ENCODE measurements at regions not wholly inside any gene's neighbourhood (a gene's known extent, or its start where the extent isn't known, plus 50 kb on each side); places are given as distances from the start of the nearest gene placed in this dataset.
"Not testable (repeated sequence)": the region's sequence is repeated elsewhere in the genome, so short reads cannot be mapped to it uniquely, and the experiment has no call there.

DNA sequence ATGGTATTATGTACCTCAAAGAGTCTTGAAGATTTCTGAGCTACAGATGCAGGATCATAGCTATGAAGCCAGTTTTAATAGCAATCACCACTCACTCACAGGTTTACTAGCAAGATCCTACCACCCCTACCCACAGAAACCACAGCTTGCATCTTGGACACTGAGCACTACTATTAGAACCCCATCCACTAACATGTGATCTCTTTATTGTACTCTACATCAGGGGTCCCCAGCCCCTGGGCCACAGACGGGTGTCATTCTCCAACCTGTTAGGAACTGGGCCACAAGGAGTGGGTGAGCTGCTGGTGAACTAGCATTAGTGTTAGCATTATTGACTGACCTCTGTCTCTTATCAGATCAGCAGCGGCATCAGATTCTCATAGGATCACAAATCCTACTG lies 844.8 kb upstream of the CHORDC1 start:
- Mint-ChIP-seq H3K4me3 (no peak overlapping the region), H3K27ac (no peak overlapping the region), H3K27me3 (ENCODE audit: low read depth) (no peaks in the 10 kb centered on the region)

DNA sequence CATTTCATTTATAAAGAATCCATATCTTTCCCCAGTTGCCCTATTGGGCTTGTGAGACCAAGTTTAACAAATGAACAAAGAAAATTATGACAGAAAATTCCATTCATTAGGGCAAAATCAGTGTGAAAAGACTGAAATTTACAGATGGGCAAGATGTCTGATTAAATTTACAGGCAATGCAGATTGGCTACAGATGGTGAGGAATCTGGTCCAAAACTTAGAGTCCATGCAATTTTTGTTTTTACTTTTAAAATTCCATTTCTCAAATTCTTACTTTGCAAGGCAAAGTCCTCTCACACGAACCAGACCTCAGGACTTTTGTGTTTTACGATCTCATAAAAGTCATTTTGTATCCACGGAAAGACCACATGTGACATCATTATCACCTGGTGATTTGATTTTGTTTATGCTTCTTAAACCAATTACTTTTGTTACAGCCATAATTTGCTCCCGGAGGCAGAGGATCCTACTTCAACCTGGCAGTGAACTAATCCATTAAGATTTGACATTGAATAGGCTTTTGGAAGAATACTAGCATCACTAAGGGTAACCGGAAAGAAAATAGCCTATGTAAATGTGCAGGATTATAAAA lies 843.7 kb upstream of the CHORDC1 start:
- no peaks in the 10 kb centered on the region for H3K27me3 Mint-ChIP-seq (ENCODE audit: low read depth)
- H3K36me3 Mint-ChIP-seq (ENCODE audit: low read depth): no peaks in the 10 kb centered on the region
- H3K4me3 Mint-ChIP-seq: no peak overlapping the region
- peaks cover 16% of the 10 kb centered on the region for H3K9me3 Mint-ChIP-seq
- H3K27ac Mint-ChIP-seq: no peak overlapping the region
- no peaks in the 10 kb centered on the region for H3K4me1 Mint-ChIP-seq (ENCODE audit: low read depth)

More for the DNA sequence above, 844.8 kb upstream of the CHORDC1 start:
- no peaks in the 10 kb centered on the region for H3K4me1 Mint-ChIP-seq (ENCODE audit: low read depth)
- peaks cover 23% of the 10 kb centered on the region for H3K9me3 Mint-ChIP-seq
- no peaks in the 10 kb centered on the region for H3K36me3 Mint-ChIP-seq (ENCODE audit: low read depth)

DNA sequence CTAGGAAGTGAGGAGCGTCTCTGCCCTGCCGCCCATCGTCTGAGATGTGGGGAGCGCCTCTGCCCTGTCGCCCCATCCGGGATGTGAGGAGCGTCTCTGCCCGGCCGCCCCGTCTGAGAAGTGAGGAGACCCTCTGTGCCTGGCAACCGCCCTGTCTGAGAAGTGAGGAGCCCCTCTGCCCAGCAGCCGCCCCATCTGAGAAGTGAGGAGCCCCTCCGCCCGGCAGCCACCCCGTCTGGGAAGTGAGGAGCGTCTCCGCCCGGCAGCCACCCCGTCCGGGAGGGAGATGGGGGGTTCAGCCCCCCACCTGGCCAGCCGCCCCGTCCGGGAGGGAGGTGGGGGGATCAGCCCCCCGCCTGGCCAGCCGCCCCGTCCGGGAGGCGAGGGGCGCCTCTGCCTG lies 840.5 kb upstream of the CHORDC1 start:
- peaks cover 24% of the 10 kb centered on the region for H3K9me3 Mint-ChIP-seq
- not testable (repeated sequence) for H3K27ac Mint-ChIP-seq; H3K4me1 Mint-ChIP-seq (ENCODE audit: low read depth); H3K36me3 Mint-ChIP-seq (ENCODE audit: low read depth); H3K4me3 Mint-ChIP-seq; H3K27me3 Mint-ChIP-seq (ENCODE audit: low read depth)

DNA sequence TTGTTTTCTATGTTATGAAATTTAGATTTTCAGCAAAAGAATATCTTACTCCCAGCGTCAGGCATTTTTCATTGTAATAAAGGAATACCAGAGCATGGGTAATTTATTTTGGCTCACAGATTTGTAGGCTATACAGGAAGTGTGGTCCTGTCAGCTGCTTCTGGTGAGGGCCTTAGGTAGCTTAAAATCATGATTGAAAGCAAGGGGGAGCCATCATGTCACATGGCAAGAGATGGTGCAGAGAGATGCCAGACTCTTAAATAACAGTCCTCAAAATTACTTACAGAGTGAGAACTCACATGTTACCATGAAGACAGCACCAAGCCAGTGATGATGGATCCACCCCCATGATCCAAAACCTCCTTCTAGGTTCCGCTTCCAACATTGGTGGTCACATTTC lies 825.0 kb upstream of the CHORDC1 start:
- no peaks in the 10 kb centered on the region for H3K36me3 Mint-ChIP-seq (ENCODE audit: low read depth)
- no peaks in the 10 kb centered on the region for H3K4me1 Mint-ChIP-seq (ENCODE audit: low read depth)
- H3K27me3 Mint-ChIP-seq (ENCODE audit: low read depth): no peaks in the 10 kb centered on the region
- no peak overlapping the region for H3K4me3 Mint-ChIP-seq
- peaks cover 8% of the 10 kb centered on the region for H3K9me3 Mint-ChIP-seq
- H3K27ac Mint-ChIP-seq: no peak overlapping the region

DNA sequence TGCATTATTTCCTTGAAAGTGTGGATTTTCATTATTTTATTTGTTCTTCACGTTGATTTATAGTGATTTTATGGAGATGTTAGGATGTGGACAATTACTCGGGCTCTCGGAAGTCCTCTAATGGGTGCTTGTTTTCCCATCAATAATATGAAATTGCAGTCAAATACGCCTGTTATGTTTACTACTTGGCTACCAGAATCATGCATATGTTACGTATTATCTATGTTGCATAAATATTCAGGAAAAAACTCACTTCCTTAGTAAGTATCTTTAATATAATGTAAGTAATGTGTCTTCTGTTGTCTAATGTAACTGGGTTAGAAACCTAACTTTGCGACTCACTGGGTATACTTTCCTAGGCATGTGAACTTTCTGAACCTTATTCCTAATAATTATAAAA lies 823.4 kb upstream of the CHORDC1 start:
- Mint-ChIP-seq H3K27ac (no peak overlapping the region), H3K9me3 (peaks cover 8% of the 10 kb centered on the region), H3K27me3 (ENCODE audit: low read depth) (no peaks in the 10 kb centered on the region), H3K4me3 (no peak overlapping the region), H3K4me1 (ENCODE audit: low read depth) (no peaks in the 10 kb centered on the region), H3K36me3 (ENCODE audit: low read depth) (no peaks in the 10 kb centered on the region)

DNA sequence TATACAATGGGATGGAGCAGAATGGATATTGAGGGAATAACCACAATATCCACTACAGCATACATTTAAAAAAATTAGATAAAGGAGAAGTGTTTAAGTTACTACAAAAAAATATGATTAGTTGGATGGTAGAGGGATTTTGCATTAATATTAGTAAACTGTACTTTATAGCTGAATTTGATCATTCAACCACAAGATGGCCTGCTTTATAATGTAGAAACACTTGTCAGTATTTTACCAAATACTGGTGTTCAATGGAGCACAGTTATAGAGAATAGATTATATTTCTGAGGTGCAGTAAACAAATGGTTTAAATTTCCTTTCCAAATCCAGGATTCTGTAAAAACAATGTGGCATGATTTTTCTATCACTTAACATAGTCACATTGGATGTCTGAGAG lies 818.8 kb upstream of the CHORDC1 start:
- Mint-ChIP-seq H3K4me3 (no peak overlapping the region), H3K27ac (no peak overlapping the region), H3K27me3 (ENCODE audit: low read depth) (no peaks in the 10 kb centered on the region), H3K9me3 (peaks cover 6% of the 10 kb centered on the region), H3K4me1 (ENCODE audit: low read depth) (no peaks in the 10 kb centered on the region), H3K36me3 (ENCODE audit: low read depth) (no peaks in the 10 kb centered on the region)

DNA sequence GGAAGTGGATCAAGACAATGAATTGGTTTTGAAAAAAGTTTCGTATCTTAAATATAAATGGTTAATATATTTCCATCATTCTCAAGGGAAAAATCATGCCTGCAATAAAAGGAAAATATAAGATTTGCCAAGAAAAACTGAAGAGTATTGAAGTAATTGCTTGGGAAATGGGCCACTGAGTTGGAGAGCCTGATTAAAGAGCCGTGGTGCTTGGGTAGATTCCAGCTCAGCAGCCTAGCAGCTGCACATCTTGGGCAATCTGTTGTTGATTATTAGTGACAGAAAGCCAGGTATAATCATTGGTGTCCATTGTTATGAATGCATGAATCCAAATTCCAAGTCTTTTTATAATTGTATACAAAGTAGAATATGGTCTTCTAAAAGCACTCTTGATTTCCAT lies 800.9 kb upstream of the CHORDC1 start:
- peaks cover 6% of the 10 kb centered on the region for H3K9me3 Mint-ChIP-seq
- no peaks in the 10 kb centered on the region for H3K27me3 Mint-ChIP-seq (ENCODE audit: low read depth)
- no peaks in the 10 kb centered on the region for H3K36me3 Mint-ChIP-seq (ENCODE audit: low read depth)
- H3K4me3 Mint-ChIP-seq: no peak overlapping the region
- no peaks in the 10 kb centered on the region for H3K4me1 Mint-ChIP-seq (ENCODE audit: low read depth)
- H3K27ac Mint-ChIP-seq: no peak overlapping the region

DNA sequence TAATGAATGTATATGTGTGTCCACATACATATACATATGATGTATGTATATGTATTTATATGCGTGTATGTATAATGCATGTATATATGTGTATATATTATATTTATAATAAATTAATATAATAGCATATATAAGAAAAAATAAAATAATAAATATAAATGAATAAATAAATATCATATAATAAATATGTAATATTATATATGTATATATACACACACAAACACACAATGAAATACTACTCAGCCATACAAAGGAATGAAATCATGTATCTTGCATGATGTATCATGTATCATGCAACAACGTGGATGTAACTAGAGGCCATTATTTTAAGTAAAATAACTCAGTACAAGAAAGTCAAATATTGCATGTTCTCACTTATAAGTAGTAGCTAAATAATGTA lies 788.7 kb upstream of the CHORDC1 start:
- Mint-ChIP-seq H3K9me3 (peaks cover 12% of the 10 kb centered on the region), H3K36me3 (ENCODE audit: low read depth) (no peaks in the 10 kb centered on the region), H3K4me1 (ENCODE audit: low read depth) (no peaks in the 10 kb centered on the region), H3K27me3 (ENCODE audit: low read depth) (no peaks in the 10 kb centered on the region), H3K27ac (no peak overlapping the region), H3K4me3 (no peak overlapping the region)

DNA sequence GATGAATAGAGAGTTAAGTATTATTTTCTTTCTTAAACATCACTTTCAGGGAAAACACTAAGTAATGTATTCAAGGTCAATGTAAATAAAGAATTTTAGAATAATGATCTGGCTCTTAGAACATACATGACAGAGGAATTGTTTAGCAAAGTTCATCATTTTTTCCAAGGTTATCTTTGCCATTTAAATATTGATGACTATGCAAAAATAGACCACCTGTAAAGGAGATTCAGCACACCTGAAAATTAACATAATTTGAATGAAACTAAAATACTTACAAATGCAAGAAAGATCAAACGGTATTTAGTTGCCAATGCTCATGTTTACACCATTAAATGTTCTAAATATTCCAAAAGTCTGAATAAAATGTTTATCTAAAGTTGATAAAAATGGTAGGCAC lies 782.6 kb upstream of the CHORDC1 start:
- H3K4me1 Mint-ChIP-seq (ENCODE audit: low read depth): no peaks in the 10 kb centered on the region
- H3K27me3 Mint-ChIP-seq (ENCODE audit: low read depth): no peaks in the 10 kb centered on the region
- H3K4me3 Mint-ChIP-seq: no peak overlapping the region
- H3K9me3 Mint-ChIP-seq: peaks cover 14% of the 10 kb centered on the region
- H3K36me3 Mint-ChIP-seq (ENCODE audit: low read depth): no peaks in the 10 kb centered on the region
- H3K27ac Mint-ChIP-seq: no peak overlapping the region

DNA sequence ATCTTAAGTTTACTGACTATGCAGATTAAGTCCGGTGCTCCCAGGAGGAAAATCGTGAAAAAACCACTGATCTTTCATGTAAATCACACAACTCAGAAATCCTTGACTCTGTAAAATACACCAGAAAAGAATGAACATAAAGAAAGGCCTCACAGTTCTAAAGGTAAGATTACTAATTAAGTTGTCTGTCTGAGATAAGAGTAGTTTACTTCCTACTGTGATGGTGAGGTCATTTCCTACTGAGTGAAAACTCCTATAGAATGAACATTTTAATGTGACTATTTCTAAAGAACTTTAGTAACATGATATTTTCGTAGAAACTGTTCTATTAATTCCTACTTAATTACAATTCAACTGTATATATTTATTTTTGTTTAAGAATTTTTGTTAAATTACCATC lies 774.4 kb upstream of the CHORDC1 start:
- peaks cover 7% of the 10 kb centered on the region for H3K9me3 Mint-ChIP-seq
- H3K27me3 Mint-ChIP-seq (ENCODE audit: low read depth): no peaks in the 10 kb centered on the region
- H3K4me1 Mint-ChIP-seq (ENCODE audit: low read depth): no peaks in the 10 kb centered on the region
- H3K27ac Mint-ChIP-seq: no peak overlapping the region
- no peaks in the 10 kb centered on the region for H3K36me3 Mint-ChIP-seq (ENCODE audit: low read depth)
- H3K4me3 Mint-ChIP-seq: no peak overlapping the region

DNA sequence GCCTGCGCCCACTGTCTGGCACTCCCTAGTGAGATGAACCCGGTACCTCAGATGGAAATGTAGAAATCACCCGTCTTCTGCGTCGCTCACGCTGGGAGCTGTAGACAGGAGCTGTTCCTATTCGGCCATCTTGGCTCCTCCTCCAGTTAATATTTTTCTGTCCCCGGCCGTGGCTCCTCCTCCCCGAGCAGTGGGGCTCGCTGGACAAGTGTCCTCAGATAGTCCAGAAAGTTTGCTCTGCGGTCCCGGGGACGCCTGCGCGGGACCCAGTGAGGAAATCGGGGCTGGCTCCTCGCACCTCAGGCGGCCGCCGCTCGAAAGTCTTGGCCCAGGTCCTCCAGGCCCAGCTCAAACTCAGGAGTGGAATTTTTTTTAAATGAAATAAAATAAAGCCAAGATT lies 749.3 kb upstream of the CHORDC1 start:
- H3K4me3 Mint-ChIP-seq; H3K27ac Mint-ChIP-seq; H3K36me3 Mint-ChIP-seq (ENCODE audit: low read depth); H3K4me1 Mint-ChIP-seq (ENCODE audit: low read depth); H3K27me3 Mint-ChIP-seq (ENCODE audit: low read depth): not testable (repeated sequence)
- H3K9me3 Mint-ChIP-seq: peaks cover 23% of the 10 kb centered on the region

DNA sequence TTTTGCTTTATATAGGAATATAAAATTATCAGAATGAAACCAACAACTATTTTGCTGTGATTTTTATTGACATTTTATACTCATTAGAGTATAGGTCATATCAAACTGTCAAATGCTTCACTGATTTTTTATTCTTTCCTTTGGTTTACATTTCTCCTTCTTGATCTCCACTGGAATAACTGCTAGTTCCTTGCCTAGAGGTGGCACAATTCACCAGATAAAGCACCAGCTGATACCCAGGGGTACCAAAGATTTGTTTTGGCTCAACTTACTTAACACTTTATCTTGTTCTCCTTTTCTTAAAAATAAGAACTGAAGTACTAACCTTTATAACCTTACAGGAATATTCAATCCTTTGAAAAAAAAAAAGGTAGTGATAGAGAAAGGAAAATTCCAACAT lies 725.1 kb upstream of the CHORDC1 start:
- Mint-ChIP-seq H3K9me3 (no peaks in the 10 kb centered on the region), H3K27me3 (ENCODE audit: low read depth) (no peaks in the 10 kb centered on the region), H3K36me3 (ENCODE audit: low read depth) (no peaks in the 10 kb centered on the region), H3K4me3 (no peak overlapping the region), H3K27ac (no peak overlapping the region), H3K4me1 (ENCODE audit: low read depth) (no peaks in the 10 kb centered on the region)

DNA sequence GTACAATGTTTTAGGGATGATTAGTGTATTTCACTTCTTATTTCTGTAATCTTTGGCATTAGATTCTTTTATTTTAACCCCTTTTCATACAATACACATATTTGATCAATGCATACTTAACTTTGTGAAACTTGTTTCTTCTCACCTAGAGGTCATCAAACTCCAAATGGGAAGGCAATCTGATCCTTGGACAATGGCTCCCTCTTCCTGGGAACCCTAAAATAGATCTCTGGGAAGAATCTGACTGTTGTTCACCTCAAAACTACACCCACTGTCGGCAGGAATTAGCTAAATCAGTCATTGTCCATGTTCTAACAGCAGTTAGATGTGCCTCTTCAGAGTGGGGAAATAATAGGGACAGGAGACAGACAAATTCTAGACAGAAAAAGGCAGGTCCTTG lies 707.4 kb upstream of the CHORDC1 start:
- Mint-ChIP-seq H3K9me3 (peaks cover 8% of the 10 kb centered on the region), H3K27me3 (ENCODE audit: low read depth) (no peaks in the 10 kb centered on the region), H3K4me3 (no peak overlapping the region), H3K4me1 (ENCODE audit: low read depth) (no peaks in the 10 kb centered on the region), H3K36me3 (ENCODE audit: low read depth) (no peaks in the 10 kb centered on the region), H3K27ac (no peak overlapping the region)

DNA sequence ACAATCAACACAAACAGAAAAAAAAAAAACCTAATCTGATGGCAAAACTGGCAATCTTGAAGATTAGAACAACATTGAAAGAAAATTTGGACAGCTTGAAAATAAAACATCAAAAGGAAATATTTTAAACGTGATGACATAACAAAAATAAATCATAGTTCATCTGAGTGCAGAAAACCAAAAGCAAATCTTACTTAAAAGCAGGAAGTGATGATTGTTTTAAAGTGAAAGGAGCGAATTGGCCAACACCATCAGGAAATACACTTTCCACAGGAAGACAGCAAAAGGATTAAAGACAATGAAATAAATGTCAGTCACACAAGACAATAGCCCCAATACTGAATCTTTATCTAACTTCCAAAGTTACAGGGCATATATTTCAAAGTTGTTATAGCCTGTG lies 696.5 kb upstream of the CHORDC1 start:
- Mint-ChIP-seq H3K9me3 (peaks cover 10% of the 10 kb centered on the region), H3K4me1 (ENCODE audit: low read depth) (no peaks in the 10 kb centered on the region), H3K4me3 (no peak overlapping the region), H3K27ac (no peak overlapping the region), H3K27me3 (ENCODE audit: low read depth) (no peaks in the 10 kb centered on the region), H3K36me3 (ENCODE audit: low read depth) (no peaks in the 10 kb centered on the region)

DNA sequence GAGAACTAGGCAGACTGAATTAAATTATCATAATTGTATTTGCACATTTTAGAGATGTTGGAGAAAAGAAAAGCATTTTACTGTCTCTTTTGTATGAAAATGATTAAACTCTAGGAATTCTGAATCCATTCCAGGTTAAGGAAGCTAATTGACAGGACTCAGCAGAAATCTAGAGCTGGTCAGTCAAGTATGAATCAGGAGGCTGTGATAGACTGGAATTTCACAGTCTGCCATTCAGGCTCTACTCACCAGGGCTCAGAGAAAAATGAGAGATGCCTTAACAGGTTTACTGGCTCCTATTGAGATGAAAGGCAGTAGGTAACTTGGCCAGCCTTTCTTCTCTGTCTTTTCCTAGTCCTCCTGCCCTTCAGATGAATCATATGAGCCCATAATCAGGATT lies 693.9 kb upstream of the CHORDC1 start:
- Mint-ChIP-seq H3K4me3 (no peak overlapping the region), H3K27ac (no peak overlapping the region), H3K9me3 (peaks cover 4% of the 10 kb centered on the region), H3K36me3 (ENCODE audit: low read depth) (no peaks in the 10 kb centered on the region), H3K27me3 (ENCODE audit: low read depth) (no peaks in the 10 kb centered on the region), H3K4me1 (ENCODE audit: low read depth) (no peaks in the 10 kb centered on the region)

DNA sequence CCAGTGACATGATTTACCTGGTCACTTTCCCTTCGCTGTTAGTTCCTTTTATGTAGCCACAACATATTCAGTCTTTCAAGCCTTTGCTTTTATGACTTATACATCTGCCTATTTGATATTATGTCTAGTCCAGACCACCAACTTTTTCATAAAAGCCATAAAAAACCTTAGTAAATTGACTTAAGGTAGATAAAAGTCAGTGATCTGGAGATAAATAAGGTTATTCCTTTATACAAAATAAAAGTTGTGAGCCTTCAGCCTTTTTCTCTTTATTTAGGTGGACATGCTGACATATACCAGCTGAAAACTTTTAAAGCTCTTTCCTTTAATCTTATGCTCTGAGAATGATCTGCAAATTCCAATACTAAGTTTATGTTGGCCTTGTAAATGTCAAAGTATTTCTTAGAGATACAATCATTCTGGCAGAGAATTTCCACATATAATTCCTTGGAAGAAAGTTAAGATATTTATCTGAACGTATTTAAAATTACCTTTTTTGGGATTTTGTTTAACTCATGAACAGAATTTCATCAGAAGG lies 690.4 kb upstream of the CHORDC1 start:
- Mint-ChIP-seq H3K9me3 (peaks cover 9% of the 10 kb centered on the region), H3K27ac (no peak overlapping the region), H3K4me1 (ENCODE audit: low read depth) (no peaks in the 10 kb centered on the region), H3K4me3 (no peak overlapping the region), H3K27me3 (ENCODE audit: low read depth) (no peaks in the 10 kb centered on the region), H3K36me3 (ENCODE audit: low read depth) (no peaks in the 10 kb centered on the region)

All from T-helper 1 cell treated with Interleukin-12 subunit alpha and Interleukin-12 subunit beta and Interleukin-4 antibody, amounts not matched to agents 30 μg/mL and 1 μg/mL, for 36 hours (primary cell).